HT-29 (cell line): ENCODE measurements at regions not wholly inside any gene's neighbourhood (a gene's known extent, or its start where the extent isn't known, plus 50 kb on each side); places are given as distances from the start of the nearest gene placed in this dataset.
"Not testable (repeated sequence)": the region's sequence is repeated elsewhere in the genome, so short reads cannot be mapped to it uniquely, and the experiment has no call there.

ENCODE experiments used
- DNase-seq: peaks from one replicate; pipeline ENCODE4 v3.0.0-alpha.2; 2015; ENCODE audit warnings: low spot score

- DNase-seq, result no peak
These were observed 342.3 kb downstream of the LRRC3B start for GRCh38 chr3:26964836-26965235.

DNA sequence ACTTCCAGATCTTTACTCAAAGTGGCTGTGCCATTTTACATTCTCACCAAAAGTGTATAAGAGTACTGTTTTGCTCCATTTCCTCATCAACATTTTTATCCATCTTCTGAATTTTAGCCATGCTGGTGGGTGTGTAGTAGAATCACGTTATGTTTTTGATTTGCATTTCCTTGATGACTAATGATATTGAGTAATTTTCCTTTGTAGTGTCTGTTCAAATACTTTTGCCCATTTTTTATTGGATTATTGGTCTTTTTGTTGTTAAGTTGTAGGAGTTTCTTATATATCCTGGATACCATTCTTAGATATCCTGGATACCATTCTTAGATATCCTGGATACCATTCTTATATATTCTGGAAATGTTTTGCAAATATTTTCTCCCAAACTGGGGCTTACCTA lies 344.9 kb downstream of the LRRC3B start:
- DNase-seq, result no peak

DNA sequence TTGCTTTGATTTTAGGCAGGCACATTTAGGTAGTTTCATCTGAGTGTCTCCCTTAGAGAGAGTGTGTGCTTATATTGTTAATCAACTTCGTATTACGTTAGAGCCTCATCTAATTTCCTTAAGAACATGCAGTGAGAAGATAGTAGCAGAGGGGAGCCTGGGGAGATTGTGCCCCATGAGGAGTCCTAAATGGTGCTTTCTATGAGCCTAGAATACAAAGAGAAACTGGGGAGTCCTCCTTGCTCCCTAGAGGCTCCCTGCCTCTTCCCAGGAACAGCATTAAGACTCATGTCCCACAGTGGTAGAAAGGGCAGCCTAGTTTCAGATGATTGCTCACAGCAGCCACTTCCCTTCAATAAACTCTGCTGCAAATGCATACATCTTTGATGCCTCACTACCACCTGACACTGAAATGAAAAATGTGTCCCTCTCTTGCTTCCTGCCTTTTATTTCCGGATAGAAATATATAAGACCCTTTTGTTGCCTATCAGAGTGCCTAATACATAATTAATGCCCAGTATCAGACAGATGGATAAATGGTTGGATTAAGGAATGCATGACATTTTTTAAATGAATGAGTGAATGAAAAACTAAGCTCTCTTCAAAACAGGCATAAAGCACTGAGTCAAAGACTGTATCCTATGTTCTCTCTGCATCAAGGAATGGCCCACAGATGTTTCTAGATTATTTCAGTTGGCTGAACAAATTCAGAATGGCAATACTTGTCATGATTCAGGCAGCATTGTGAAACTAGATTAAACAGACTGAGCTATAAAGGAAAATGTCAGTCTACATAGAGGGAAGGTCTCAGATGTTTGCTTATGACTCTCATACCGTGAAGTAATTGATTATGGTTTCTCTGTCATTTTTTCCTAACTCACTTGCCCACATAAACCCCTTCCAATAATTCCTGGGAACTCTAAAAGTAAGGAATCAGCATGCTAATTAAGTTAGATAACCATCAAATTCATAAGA lies 362.1 kb downstream of the LRRC3B start:
- DNase-seq, result no peak

DNA sequence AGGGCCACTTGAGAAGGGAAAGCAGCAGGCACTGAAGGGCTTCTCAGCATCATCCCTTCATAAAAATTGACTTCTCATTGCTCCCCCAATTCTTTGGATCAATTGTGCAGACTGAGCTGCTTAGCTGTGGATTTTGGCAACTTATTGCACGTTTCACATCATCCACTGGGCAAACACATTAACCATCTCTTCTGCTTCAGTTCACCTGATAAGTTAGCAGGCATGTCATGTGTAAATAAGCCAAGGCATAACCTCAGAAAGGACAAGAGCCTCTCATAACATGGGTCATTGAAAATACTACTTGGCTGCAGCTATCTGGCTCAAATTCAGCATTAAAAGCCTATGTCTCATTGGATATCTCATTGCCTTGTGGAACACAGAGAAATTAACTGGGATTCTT lies 366.5 kb downstream of the LRRC3B start:
- DNase-seq, result no peak

GRCh38 chr3:26997226-26997625 lies 372.0 kb downstream of the NEK10 start:
- no peak for DNase-seq

DNA sequence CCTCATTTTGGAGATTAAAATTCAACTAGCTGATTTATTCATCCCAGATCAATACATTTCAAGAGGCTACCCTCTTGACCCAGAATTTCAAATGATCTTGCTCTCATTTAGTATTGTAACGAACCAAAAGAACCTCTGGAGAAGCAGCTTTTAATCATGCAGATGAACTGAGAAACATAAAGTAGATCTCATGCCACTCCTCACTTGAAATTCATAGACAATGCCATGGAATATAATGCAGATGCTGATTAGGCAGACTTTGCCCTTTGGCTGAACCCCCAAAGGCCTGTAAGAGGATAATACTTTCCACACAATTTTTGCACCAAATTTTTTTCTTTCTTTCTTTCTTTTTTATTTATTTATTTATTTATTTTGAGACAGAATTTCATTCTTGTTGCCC lies 358.3 kb downstream of the NEK10 start:
- DNase-seq, result no peak

GRCh38 chr3:27022096-27022761 lies 347.0 kb downstream of the NEK10 start:
- DNase-seq, result no peak

GRCh38 chr3:27024493-27024892 lies 344.7 kb downstream of the NEK10 start:
- DNase-seq, result no peak

DNA sequence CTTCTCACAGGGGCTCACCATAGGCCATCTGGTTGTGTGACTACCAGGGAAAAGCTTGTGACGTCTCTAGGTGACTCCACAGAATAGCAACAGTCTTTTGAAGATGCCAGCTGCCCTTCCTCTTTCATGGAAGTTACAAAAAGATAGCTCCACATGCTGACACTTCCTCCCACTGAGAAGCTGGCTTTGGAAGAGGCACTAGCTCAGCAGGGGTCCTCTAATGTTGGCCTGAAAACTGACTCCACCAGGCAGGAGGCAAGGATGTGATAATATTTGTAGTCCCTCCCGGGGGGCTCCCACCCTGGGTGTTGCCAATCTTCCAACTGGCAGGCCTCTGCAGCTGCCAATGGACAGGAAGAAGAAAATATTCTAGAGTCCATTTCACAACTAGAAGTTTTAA lies 343.5 kb downstream of the NEK10 start:
- DNase-seq, result no peak

DNA sequence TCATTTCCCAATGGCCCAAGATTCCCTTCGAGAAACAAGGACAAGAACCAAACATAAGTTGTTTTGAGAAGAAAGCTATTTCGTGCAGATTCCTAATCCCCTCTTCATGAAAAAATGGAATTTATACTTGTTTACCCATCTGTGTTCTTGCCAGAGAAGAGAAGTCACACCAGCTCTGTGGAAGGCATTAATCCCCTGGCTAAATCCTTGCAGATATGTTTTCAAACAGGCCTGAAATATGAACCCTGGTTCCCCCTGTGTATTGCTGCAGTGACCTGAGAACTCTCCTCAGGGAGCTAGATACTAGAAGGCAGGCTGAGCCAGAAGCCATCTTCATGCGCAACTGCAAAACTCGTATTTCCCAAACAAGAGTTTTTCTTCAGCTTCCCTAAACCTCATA lies 337.7 kb downstream of the NEK10 start:
- DNase-seq, result no peak

- DNase-seq, result no peak
These were observed 334.9 kb downstream of the NEK10 start for GRCh38 chr3:27034255-27034654.

DNA sequence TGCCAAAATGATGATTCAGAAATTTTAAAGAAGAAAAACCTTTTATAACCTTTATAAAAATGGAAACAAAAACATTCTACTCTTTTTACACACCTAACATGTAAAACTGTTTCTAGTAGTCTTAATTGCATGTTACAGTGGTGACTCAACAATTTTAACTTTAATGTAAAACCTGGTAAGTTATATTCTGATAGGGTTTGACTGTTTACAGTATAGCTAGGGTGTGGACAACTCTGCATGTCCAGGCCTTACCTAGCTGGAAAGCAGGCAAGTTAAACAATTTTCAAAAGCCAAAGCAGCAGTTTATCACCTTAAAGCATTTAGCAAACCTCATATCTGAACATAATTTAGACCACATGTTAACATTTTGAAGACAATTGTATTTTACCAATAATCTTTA lies 328.5 kb downstream of the NEK10 start:
- no peak for DNase-seq

DNA sequence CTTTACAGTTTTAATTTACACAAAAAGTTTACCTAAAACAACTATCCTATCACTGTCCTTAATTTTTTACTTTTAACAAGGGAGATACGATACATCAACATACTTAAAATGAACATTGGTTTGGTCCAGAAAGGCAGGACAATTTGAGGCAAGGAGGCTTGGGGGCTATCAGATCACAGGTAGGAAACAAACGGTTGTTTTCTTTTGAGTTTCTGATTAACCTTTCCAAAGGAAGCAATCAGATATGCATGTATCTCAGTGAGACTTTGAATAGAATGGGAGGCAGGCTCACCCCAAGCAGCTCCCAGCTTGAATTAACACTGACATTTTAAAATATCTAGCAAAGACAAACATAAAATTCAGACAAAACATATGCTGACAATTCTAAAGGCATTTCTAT lies 326.6 kb downstream of the NEK10 start:
- DNase-seq, result not testable (repeated sequence)

GRCh38 chr3:27043328-27043955 lies 325.7 kb downstream of the NEK10 start:
- no peak for DNase-seq

GRCh38 chr3:27044931-27045481 lies 324.2 kb downstream of the NEK10 start:
- DNase-seq, result no peak

DNA sequence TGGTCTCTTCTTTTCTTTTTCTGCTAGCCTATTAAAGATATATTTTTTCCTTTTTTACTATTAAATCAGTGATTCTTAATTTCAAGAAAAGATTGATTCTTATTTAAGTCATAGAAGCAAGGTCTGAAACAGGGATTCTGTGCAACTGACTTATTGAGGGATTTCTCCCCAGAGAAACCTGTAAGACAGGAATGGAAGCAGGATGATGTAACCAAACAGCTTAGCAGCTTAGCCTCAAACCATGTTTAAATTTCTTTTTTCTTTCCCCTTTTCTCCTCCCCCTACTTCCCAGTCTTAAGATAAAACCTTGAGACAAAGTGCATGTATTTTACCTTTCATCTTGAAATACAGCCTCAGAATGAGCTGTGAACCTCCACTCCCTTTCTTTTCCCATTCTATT lies 322.8 kb downstream of the NEK10 start:
- no peak for DNase-seq

- DNase-seq, result no peak
These were observed 319.4 kb downstream of the NEK10 start for GRCh38 chr3:27049792-27050191.

- DNase-seq, result not testable (repeated sequence)
These were observed 317.7 kb downstream of the NEK10 start for GRCh38 chr3:27051527-27051926.

GRCh38 chr3:27056326-27056725 lies 312.9 kb downstream of the NEK10 start:
- DNase-seq, result no peak

GRCh38 chr3:27059489-27059888 lies 309.7 kb downstream of the NEK10 start:
- no peak for DNase-seq
